IPS DF 6.9 (cell line): ENCODE measurements at regions not wholly inside any gene's neighbourhood (a gene's known extent, or its start where the extent isn't known, plus 50 kb on each side); places are given as distances from the start of the nearest gene placed in this dataset.

Experiments
- DNase-seq: peaks from one replicate; pipeline ENCODE4 v3.0.0-alpha.2; 2013; ENCODE audit warnings: low read depth, low spot score
- H3K27ac ChIP-seq: one replicate; pipeline ENCODE4 v1.5.1; 2013; ENCODE audit warnings: low read length, control low read depth
- H3K27me3 ChIP-seq: 2 replicates; pipeline ENCODE4 v1.6.1; 2013; ENCODE audit warnings: mild to moderate bottlenecking, low read length; ENCODE audit not compliant: control insufficient read depth, insufficient read depth
- H3K36me3 ChIP-seq: 2 replicates; pipeline ENCODE4 v1.6.1; 2013; ENCODE audit warnings: low read length; ENCODE audit not compliant: control insufficient read depth, insufficient read depth
- H3K4me1 ChIP-seq: 2 replicates; pipeline ENCODE4 v1.6.1; 2013; ENCODE audit warnings: low read length; ENCODE audit not compliant: control insufficient read depth, insufficient read depth
- H3K4me3 ChIP-seq: 2 replicates; pipeline ENCODE4 v1.5.1; 2013; ENCODE audit warnings: mild to moderate bottlenecking, low read length
- H3K9me3 ChIP-seq: 2 replicates; pipeline ENCODE4 v1.6.1; 2013; ENCODE audit warnings: low read length, inconsistent platforms; ENCODE audit not compliant: control insufficient read depth, insufficient read depth
- WGBS: extraction: QIAGEN DNeasy Blood & Tissue Kit; methylation state at CpG from one replicate; pipeline ENCODE4 v1.1.7; 2013; ENCODE audit warnings: mixed read lengths, missing lambda C conversion rate; ENCODE audit not compliant: insufficient read length, insufficient coverage; 5-methylcytosine and 5-hydroxymethylcytosine counted together

DNA sequence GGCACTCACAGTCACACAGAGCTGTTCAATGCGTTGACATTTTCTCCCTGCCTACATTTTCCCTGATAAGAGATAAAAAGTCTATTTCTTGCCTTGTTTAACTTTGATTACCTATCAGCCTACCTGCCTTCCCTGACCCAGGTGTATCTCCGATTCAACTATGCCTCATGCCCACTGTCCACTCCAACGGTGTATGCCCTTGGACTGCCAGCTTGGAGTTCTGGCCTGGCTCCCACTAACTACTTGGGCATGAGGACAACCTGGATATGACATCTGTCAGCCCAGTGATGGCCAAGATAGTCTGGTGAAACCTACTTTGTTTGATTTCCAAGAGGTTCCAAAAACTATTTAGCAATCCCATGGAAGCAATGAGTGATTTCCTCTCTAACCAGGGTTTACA lies 93.0 kb upstream of the PELI2 start:
- H3K27ac ChIP-seq = no peak overlapping the region
- no peaks in the 10 kb centered on the region for H3K4me1 ChIP-seq
- H3K9me3 ChIP-seq = no peaks in the 10 kb centered on the region
- no peak overlapping the region for H3K4me3 ChIP-seq
- WGBS = no CpG with 5 or more reads among the region's 3 CpGs
- DNase-seq = no peak
- no peaks in the 10 kb centered on the region for H3K36me3 ChIP-seq
- H3K27me3 ChIP-seq = no peaks in the 10 kb centered on the region

DNA sequence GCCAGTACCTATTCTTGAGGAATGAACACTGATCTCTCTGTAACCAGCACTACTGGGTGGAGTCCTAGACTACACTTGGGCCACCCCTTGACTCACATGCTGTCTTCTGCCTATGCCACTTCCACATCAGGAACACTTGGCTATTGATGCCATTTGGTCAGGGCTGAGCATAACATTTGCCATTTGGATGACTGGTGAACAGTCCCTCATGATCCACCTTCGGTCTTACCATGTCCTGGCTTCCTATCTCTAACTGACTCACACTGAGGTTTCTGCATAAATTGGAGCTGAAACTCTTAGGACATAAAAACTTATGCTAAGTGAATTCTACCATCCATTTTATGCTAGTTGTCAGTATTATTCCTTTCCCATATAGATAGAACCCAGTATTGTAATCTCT lies 91.7 kb upstream of the PELI2 start:
- Histone ChIP-seq H3K36me3 (no peaks in the 10 kb centered on the region), H3K4me1 (no peaks in the 10 kb centered on the region), H3K9me3 (no peaks in the 10 kb centered on the region), H3K27ac (no peak overlapping the region), H3K4me3 (no peak overlapping the region), H3K27me3 (no peaks in the 10 kb centered on the region)
- no peak for DNase-seq
- no CpG with 5 or more reads among the region's 1 CpG for WGBS

DNA sequence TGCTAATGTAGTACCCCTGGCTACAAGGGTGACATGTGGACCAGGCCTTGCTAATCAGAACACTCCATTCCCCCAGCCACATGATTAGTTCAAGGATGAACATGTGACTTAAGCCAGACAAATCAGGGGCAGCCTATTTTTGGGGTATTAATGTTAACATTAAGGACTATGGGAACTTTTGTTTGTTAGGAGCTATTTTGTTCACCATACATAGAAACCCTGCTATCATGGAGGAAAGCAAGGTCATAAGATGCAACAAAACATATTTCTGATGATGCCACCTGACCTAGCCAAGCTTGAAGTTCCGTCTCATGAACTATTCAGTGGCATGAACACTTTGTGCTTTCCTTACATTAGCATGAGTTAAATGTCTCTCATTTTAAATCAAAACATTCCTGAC lies 90.8 kb upstream of the PELI2 start:
- no peak for DNase-seq
- no peak overlapping the region for H3K27ac ChIP-seq
- no peaks in the 10 kb centered on the region for H3K9me3 ChIP-seq
- H3K4me1 ChIP-seq = no peaks in the 10 kb centered on the region
- H3K36me3 ChIP-seq = no peaks in the 10 kb centered on the region
- H3K27me3 ChIP-seq = no peaks in the 10 kb centered on the region
- H3K4me3 ChIP-seq = no peak overlapping the region
- WGBS = no CpG with 5 or more reads among the region's 1 CpG

DNA sequence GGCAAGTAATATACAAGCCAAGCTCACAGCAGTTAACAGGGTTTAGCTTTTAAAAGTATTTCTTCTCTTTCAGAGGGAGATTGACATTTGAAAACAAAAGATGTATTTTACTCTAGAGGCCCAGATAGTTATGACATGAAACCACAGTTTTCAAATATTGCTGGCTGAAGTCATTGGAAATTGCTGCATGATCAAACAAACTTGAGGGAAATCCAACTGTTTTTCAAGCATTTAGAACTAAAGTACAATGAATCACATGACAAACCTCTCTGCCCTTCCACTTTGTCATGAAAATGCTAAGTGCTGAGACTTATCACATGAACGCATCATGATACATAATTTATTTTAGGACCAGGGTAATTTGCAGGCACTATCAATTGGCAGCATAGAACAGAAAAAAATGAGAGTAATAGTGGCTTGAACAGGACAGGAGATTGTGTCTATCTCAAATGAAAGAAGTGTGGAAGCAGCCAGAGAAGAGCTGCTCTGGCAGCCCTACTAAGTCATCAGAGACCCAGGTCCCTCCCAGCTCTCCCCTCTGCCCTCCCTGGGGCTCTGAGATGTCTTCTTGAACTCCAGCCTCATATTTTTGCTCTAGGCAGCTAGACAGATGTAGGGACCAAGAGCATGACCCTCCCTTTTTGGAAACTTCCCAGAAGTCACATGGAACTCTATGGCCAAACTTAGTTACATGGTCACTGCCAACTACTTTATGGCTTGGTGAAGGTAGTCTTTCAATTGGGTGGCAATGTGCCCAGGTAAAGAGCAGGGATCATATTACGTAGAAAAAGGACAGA lies 90.1 kb upstream of the PELI2 start:
- no peak overlapping the region for H3K27ac ChIP-seq
- H3K36me3 ChIP-seq = no peaks in the 10 kb centered on the region
- H3K9me3 ChIP-seq = no peaks in the 10 kb centered on the region
- no peak overlapping the region for H3K4me3 ChIP-seq
- H3K27me3 ChIP-seq = no peaks in the 10 kb centered on the region
- no peaks in the 10 kb centered on the region for H3K4me1 ChIP-seq
- no CpG with 5 or more reads among the region's 2 CpGs for WGBS
- DNase-seq = no peak

DNA sequence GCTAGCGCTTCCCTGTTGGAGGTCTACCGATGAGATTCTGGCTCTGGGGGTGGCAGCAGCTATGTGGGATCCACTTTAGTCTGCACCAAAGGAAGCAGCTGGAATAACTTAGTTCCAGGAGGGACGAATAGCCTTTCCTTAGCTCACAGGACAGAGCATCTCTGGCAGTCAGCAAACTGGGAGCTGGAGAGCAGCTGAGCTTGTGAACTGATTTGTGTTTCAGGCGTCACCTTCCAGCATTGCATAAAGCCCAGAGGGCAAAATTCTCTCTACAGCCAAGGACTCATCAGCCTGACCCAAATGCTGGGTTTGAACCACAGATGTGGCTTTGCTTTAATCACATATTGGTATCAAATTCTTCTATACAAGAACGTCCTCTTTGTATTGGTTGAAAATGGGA lies 81.9 kb upstream of the PELI2 start:
- Histone ChIP-seq H3K27me3 (no peaks in the 10 kb centered on the region), H3K9me3 (no peaks in the 10 kb centered on the region), H3K4me1 (no peaks in the 10 kb centered on the region), H3K4me3 (no peak overlapping the region), H3K27ac (no peak overlapping the region), H3K36me3 (no peaks in the 10 kb centered on the region)
- WGBS = no CpG with 5 or more reads among the region's 5 CpGs
- DNase-seq = no peak

DNA sequence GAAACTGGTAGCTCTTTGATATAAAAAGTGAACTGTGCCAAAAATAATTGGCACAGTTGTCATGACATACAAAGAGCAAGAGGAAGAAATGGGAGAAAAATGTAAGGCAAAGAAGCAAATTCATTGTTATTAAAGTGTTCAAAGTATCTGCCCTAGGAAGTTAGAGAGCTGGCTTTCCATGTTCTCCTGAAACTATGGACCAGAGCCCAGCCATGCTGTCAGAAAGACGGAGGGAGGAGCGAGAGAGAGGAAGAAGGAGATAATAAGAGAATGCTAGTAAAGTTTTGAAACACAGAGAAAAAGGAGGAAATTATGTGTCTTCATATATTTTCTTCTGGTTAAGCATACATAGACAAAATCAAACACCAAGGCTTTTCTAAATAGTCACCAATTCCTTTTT lies 78.1 kb upstream of the PELI2 start:
- Histone ChIP-seq H3K27me3 (no peaks in the 10 kb centered on the region), H3K4me1 (no peaks in the 10 kb centered on the region), H3K4me3 (no peak overlapping the region), H3K36me3 (no peaks in the 10 kb centered on the region), H3K27ac (no peak overlapping the region), H3K9me3 (no peaks in the 10 kb centered on the region; the same call in 1 of the 2 replicates)
- no CpG with 5 or more reads among the region's 2 CpGs for WGBS
- DNase-seq = no peak

DNA sequence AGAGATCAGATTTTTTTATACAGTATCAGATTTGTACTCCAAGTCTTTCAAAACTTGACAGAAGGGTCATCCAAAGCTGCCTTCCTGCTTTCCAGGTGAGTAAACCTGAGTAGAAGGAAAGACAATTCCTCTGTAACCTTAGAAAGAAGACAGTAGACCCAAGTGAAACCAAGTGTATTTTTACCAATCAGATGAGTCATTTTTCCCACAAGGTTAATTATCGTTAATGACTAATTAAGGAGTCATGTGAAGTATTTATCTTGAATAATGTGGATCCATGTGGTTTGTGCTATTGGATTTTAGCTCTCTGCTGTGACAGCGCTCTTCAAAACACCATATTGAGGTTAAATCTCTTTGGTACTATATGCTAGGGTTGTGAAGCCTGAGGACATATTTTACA lies 74.0 kb upstream of the PELI2 start:
- Histone ChIP-seq H3K4me1 (no peaks in the 10 kb centered on the region), H3K27me3 (no peaks in the 10 kb centered on the region), H3K4me3 (no peak overlapping the region), H3K9me3 (no peaks in the 10 kb centered on the region; the same call in 1 of the 2 replicates), H3K36me3 (no peaks in the 10 kb centered on the region), H3K27ac (no peak overlapping the region)
- no peak for DNase-seq
- WGBS = no CpG with 5 or more reads among the region's 2 CpGs

DNA sequence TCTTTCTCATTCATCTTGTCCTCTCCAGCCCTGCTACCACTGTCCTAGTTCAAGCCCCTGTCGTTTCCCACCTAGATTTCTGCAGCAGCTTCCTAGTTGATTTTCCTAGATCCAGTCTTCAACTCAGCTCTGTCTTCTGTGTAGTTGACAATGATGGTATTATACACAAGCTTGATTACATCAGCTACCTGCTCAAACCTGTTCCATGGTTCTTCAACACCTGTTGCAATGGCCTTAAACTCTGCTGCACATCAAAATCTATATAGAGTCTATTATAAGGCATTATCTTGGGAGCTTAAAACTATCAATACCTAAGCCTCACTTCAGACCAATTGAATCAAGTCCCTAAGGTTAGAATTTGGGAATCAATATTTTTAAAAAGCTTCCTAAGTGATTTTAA lies 71.7 kb upstream of the PELI2 start:
- no peaks in the 10 kb centered on the region for H3K36me3 ChIP-seq
- H3K4me1 ChIP-seq = no peaks in the 10 kb centered on the region
- H3K27me3 ChIP-seq = no peaks in the 10 kb centered on the region
- no peaks in the 10 kb centered on the region; the same call in 1 of the 2 replicates for H3K9me3 ChIP-seq
- no peak overlapping the region for H3K4me3 ChIP-seq
- DNase-seq = no peak
- WGBS = no CpG with 5 or more reads among the region's 1 CpG
- no peak overlapping the region for H3K27ac ChIP-seq

DNA sequence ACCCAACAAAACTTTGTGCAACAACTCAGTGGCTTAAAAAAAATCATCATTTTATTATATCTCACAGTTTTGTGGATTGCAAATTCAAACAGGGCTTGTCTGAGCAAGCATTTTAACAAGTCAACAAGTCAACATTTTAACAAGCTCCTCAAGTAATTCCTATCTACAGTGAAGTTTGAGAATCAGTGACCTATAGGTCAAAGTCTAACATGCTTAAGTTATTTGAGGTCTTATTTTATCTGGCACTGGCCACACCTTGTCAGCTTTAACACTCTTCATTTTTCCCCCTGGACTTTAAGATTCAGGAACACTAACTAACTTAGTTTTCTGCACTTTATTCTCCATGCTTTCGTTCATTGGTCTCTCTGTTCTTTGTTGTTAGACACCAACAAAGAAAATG lies 71.2 kb upstream of the PELI2 start:
- no CpG with 5 or more reads among the region's 1 CpG for WGBS
- Histone ChIP-seq H3K36me3 (no peaks in the 10 kb centered on the region), H3K27ac (no peak overlapping the region), H3K4me1 (no peaks in the 10 kb centered on the region), H3K27me3 (no peaks in the 10 kb centered on the region), H3K4me3 (no peak overlapping the region), H3K9me3 (no peaks in the 10 kb centered on the region; the same call in 1 of the 2 replicates)
- no peak for DNase-seq

DNA sequence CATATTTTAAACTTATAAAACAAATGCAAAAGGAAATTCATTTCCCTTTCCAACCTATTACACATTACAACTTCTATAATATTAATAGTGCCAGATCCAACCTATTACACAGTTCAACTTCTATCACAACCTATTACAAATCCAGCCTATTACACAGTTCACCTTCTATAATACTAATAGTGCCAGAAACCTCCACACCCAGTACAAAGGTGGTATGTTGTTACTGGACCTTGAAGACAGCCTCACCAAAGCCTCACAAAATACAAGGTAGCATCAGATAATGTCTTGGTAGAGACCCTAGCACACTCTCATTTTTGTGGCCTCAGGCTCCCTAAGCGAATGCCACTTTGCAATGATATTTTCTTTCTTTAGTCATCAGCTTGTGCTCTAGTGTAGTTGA lies 68.7 kb upstream of the PELI2 start:
- H3K9me3 ChIP-seq = no peaks in the 10 kb centered on the region
- H3K27ac ChIP-seq = no peak overlapping the region
- no peak for DNase-seq
- H3K4me3 ChIP-seq = no peak overlapping the region
- no peaks in the 10 kb centered on the region for H3K4me1 ChIP-seq
- WGBS = no CpG with 5 or more reads among the region's 1 CpG
- no peaks in the 10 kb centered on the region for H3K27me3 ChIP-seq
- no peaks in the 10 kb centered on the region for H3K36me3 ChIP-seq

DNA sequence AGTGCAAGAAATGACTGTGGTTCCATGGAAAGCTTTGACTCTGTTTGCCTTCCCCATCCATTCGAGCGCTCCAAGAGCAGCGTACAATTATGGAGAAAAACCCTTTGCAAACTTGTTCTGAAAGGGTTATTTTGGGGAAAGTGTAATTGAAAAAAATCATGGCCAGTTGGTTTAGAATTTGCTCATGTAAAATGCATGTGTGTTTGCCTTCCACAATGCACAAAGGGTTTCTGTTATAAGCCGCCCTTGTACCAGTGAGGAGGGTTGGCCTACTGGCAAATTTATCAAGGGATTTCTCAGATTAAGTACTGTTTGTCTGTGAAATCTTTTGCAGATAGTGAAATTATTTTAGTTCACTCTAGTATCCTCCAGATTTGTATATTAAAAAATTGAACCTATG lies 62.7 kb upstream of the PELI2 start:
- H3K27ac ChIP-seq = no peak overlapping the region
- DNase-seq = no peak
- no peaks in the 10 kb centered on the region for H3K36me3 ChIP-seq
- no peaks in the 10 kb centered on the region for H3K9me3 ChIP-seq
- no peaks in the 10 kb centered on the region for H3K4me1 ChIP-seq
- no CpG with 5 or more reads among the region's 4 CpGs for WGBS
- no peak overlapping the region for H3K4me3 ChIP-seq
- no peaks in the 10 kb centered on the region for H3K27me3 ChIP-seq
